Testis (tissue), 2 donors: ENCODE measurements at regions not wholly inside any gene's neighbourhood (a gene's known extent, or its start where the extent isn't known, plus 50 kb on each side); places are given as distances from the start of the nearest gene placed in this dataset.

Experiments
- CTCF ChIP-seq, 3 experiments: fragments of 450-650 bp in 2 of 3; fragments of 200-600 bp in 1 of 3; sonication (generic) in 1 of 3; IDR thresholded peaks; one replicate each; pipeline ENCODE4 v1.5.1; 2016 to 2019; ENCODE audit warnings: antibody characterized with exemption in 3 of 3, mild to moderate bottlenecking in 2 of 3, moderate library complexity in 1 of 3
- POLR2A ChIP-seq: fragments of 450-650 bp; IDR thresholded peaks from one replicate; pipeline ENCODE4 v1.6.1; 2017; ENCODE audit warnings: antibody characterized with exemption, mild to moderate bottlenecking, moderate library complexity

DNA sequence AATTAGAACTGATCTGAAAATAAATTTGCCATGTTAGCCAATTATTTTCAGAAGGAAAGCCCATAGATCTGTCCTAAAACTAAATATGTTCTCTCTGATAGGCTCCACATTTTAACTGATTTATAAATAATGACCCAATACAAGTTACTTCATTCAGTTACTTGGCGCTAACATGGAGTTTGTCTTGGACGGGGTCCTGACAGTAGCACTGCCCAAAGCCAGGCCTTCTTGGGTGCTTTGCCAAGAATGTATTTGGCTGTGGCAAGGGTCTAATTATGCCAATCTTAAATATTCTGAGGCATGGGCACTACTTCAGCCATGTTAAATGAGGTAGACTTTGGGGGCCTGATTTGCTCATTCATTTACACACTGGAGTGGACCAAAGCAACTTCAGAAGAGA is 135.0 kb upstream of the PKDCC start:
- TF ChIP-seq CTCF (IDR thresholded peaks at IDR 0.05) (no peak), POLR2A (no peak)
